ENCODE measurements at regions not wholly inside any gene's neighbourhood (a gene's known extent, or its start where the extent isn't known, plus 50 kb on each side); places are given as distances from the start of the nearest gene placed in this dataset. TPM values are rescaled to one million over a fixed set of nuclear protein-coding genes. Genes with fewer than 3 reads are reported as not detected.
A peak's percentile ranks its signal among the peaks of the same experiment; 100 is the strongest.

DNA sequence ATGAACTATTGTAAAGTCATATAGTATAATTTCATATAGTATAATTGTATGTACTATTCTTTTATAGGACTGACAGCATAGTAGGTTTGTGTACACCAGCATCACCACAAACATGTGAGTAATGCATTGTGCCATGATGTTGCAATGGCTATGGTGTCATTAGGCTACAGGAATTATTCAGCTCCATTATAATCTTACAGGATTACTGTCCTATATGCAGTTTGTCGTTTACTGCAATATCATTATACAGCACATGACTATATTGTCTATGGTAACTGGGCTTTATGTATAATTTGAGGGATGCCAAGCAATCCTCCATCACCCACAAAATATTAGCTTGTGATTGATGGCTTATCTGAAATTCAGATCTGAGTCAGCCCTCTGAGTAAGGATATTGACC, 54.2 kb upstream of the PBX1 start:
- Histone ChIP-seq H3K4ac (ENCODE audit: low read depth, low read length) (no peak overlapping the region), H2AK9ac (replicated peaks; ENCODE audit: low read depth, low read length, poor library complexity) (no peak overlapping the region), H2BK5ac (ENCODE audit: low read depth, low read length, poor library complexity, severe bottlenecking) (no peak overlapping the region), H4K91ac (ENCODE audit: insufficient read depth, low read depth, low read length) (no peak overlapping the region), H4K20me1 (ENCODE audit: insufficient read depth, low read length) (no peaks in the 10 kb centered on the region), H3K9me3 (ENCODE audit: control insufficient read depth, insufficient read depth, low read length) (no peaks in the 10 kb centered on the region), H4K8ac (ENCODE audit: low read depth in 2 of 2, low read length in 2 of 2) (no peak overlapping the region), H3K4me1 (ENCODE audit: control insufficient read depth, insufficient read depth, low read length) (no peaks in the 10 kb centered on the region), H3K4me2 (ENCODE audit: low read depth, low read length) (no peak overlapping the region), H3K56ac (ENCODE audit: extremely low read depth, insufficient read depth, low read length) (no peak overlapping the region), H3K27me3 (ENCODE audit: control insufficient read depth, insufficient read depth, low read length) (no peaks in the 10 kb centered on the region; the same call in 1 of the 2 replicates), H2AFZ (replicated peaks; ENCODE audit: low read length, poor library complexity) (no peak overlapping the region), H3K79me1 (ENCODE audit: low read depth in 1 of 2, low read length in 2 of 2) (no peaks in the 10 kb centered on the region), H2AK5ac (ENCODE audit: low read depth, low read length) (no peak overlapping the region), H2BK120ac (ENCODE audit: low read depth, low read length) (no peak overlapping the region), H2BK15ac (ENCODE audit: low read depth, low read length) (no peak overlapping the region), H2BK20ac (ENCODE audit: low read depth, low read length) (no peak overlapping the region), H3K9me1 (ENCODE audit: insufficient read depth, low read length) (no peaks in the 10 kb centered on the region), H3K4me3 (ENCODE audit: insufficient read depth, low read depth, low read length) (no peak overlapping the region), H3K9ac (ENCODE audit: low read depth, low read length) (no peak overlapping the region), H3K36me3 (ENCODE audit: control insufficient read depth, insufficient read depth, low read length) (no peaks in the 10 kb centered on the region), H3K23ac (ENCODE audit: low read depth, low read length) (no peak overlapping the region), H3K27ac (ENCODE audit: insufficient read depth, low read length) (no peak overlapping the region), H4K5ac (ENCODE audit: low read depth, low read length) (no peak overlapping the region), H3K14ac (replicated peaks; ENCODE audit: low read depth, low read length) (no peak overlapping the region), H3K18ac (ENCODE audit: low read depth, low read length) (no peak overlapping the region)
- no TSS peak for BruUV-seq (replicated peaks)
- intact Hi-C loops (cut with micrococcal nuclease), result no loop called here
- in situ Hi-C loops (cut with MboI; ENCODE audit: low sequenced_read_pairs), result no loop called here
- ChIA-PET POLR2A (ENCODE audit: unreplicated experiment) (no interaction called here), CTCF (no interaction called here)
- DNase-seq, result peak; percentile 2
- no CpG with 5 or more reads among the region's 1 CpG for WGBS, 2 experiments (ENCODE audit: extremely low coverage in 2 of 2, insufficient read length in 1 of 2)
- ATAC-seq (ENCODE audit: low read depth), result no peak
- dilution Hi-C loops (cut with HindIII; ENCODE audit: low sequenced_read_pairs, unreplicated experiment), result no loop called here
- TF ChIP-seq CEBPB (IDR thresholded peaks at IDR 0.05; ENCODE audit: low read depth, low read length) (peak; percentile 65), MAFK (IDR thresholded peaks at IDR 0.05; ENCODE audit: low read depth, low read length) (no peak)

Small RNAs in the stretch of these regions (microRNA-seq; reads per million reads assigned to microRNA genes)
- gene RF00012 (ENCODE audit: insufficient read depth, insufficient read length) (not detected), gene RNA5SP62 (ENCODE audit: insufficient read depth, insufficient read length) (not detected), gene RNA5SP63 (ENCODE audit: insufficient read depth, insufficient read length) (not detected), gene RNU5F-6P (ENCODE audit: insufficient read depth, insufficient read length) (not detected)

Small RNAs in the stretch of these regions (small RNA-seq; reads per million reads assigned to genes)
- 0 to 0.04 (median 0) reads per million in 5 experiments for gene RF00012
- 0.04 to 7.2 (median 1.4) reads per million in 5 experiments for gene RNA5SP62
- 0 to 0.08 (median 0) reads per million in 5 experiments for gene RNA5SP63
- gene RNU5F-6P, result 0 reads per million in 5 experiments

All from IMR-90 (cell line).